ENCODE measurements at regions not wholly inside any gene's neighbourhood (a gene's known extent, or its start where the extent isn't known, plus 50 kb on each side); places are given as distances from the start of the nearest gene placed in this dataset.

GRCh38 chr20:56995635-56996075 is 270.8 kb downstream of the BMP7 start:
- intact Hi-C loops (cut with micrococcal nuclease; ENCODE audit: unreplicated experiment), result loop anchor here (5.0 kb wide), 1 partner anchor 443 kb away; no protein-coding TSS in a partner anchor
- H4K20me1 ChIP-seq (ENCODE audit: insufficient read depth, low read length), result no peaks in the 10 kb centered on the region
- peak; percentile 58 for DNase-seq (ENCODE audit: low spot score)

DNA sequence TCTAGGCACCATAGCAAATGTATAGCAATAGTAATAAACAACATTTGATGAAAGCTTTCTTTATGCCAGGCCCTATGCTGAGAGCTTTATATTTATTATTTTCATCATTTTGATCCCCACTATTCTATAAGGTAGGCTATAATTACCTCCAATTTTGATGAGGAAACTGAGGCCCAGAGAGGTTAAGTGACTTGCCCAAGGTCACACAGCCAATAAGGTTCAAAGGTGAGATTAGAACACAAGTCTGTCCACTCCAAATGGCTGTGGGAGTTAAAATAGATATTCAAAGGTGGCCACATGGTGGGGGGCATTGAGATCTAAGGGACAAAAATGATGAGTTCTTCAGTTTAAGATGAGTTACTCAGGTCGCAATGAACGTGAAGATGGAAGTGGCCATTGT is 269.9 kb downstream of the BMP7 start:
- Histone ChIP-seq H4K20me1 (ENCODE audit: insufficient read depth, low read length) (no peaks in the 10 kb centered on the region), H3K4me1 (ENCODE audit: insufficient read depth, low read length, poor library complexity, severe bottlenecking) (no peaks in the 10 kb centered on the region), H3K4me3 (ENCODE audit: low read depth, low read length, poor library complexity, severe bottlenecking) (no peak overlapping the region), H3K36me3 (ENCODE audit: insufficient read depth, low read length) (no peaks in the 10 kb centered on the region), H3K9me3 (ENCODE audit: low read length) (peaks cover 13% of the 10 kb centered on the region; the same call in 1 of the 2 replicates), H3K27ac (ENCODE audit: low read depth, low read length, poor library complexity, severe bottlenecking) (no peak overlapping the region), H3K4me2 (ENCODE audit: low read length) (no peak overlapping the region), H2AFZ (ENCODE audit: low read length) (no peak overlapping the region), H3K9me2 (ENCODE audit: insufficient read depth, low read length) (no peaks in the 10 kb centered on the region), H3K79me2 (ENCODE audit: insufficient read depth, low read depth, low read length) (no peaks in the 10 kb centered on the region)
- ChIA-PET POLR2A (no interaction called here), CTCF (ENCODE audit: unreplicated experiment) (no interaction called here)
- DNase-seq (ENCODE audit: low spot score), result no peak
- no TSS peak for BruUV-seq (replicated peaks)
- intact Hi-C loops (cut with micrococcal nuclease; ENCODE audit: unreplicated experiment), result loop anchor here (5.0 kb wide), 1 partner anchor 444 kb away; no protein-coding TSS in a partner anchor
- TF ChIP-seq, protein P1, sequence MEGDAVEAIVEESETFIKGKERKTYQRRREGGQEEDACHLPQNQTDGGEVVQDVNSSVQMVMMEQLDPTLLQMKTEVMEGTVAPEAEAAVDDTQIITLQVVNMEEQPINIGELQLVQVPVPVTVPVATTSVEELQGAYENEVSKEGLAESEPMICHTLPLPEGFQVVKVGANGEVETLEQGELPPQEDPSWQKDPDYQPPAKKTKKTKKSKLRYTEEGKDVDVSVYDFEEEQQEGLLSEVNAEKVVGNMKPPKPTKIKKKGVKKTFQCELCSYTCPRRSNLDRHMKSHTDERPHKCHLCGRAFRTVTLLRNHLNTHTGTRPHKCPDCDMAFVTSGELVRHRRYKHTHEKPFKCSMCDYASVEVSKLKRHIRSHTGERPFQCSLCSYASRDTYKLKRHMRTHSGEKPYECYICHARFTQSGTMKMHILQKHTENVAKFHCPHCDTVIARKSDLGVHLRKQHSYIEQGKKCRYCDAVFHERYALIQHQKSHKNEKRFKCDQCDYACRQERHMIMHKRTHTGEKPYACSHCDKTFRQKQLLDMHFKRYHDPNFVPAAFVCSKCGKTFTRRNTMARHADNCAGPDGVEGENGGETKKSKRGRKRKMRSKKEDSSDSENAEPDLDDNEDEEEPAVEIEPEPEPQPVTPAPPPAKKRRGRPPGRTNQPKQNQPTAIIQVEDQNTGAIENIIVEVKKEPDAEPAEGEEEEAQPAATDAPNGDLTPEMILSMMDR (conservative IDR thresholded peaks at IDR 0.05; ENCODE audit: low read length), result no peak
- no peak for TF ChIP-seq EZH2phosphoT487 (IDR thresholded peaks at IDR 0.05; ENCODE audit: borderline replicate concordance, low read depth, low read length)

More at GRCh38 chr20:56995635-56996075, 270.8 kb downstream of the BMP7 start:
- ChIA-PET POLR2A (no interaction called here), CTCF (ENCODE audit: unreplicated experiment) (interaction anchor here (1.1 kb wide), 1 partner anchor 445 kb away, joined by 3 read pairs; no protein-coding TSS in a partner anchor)
- H3K9me2 ChIP-seq (ENCODE audit: insufficient read depth, low read length), result no peaks in the 10 kb centered on the region
- no peaks in the 10 kb centered on the region for H3K79me2 ChIP-seq (ENCODE audit: insufficient read depth, low read depth, low read length)
- peaks cover 13% of the 10 kb centered on the region; the same call in 1 of the 2 replicates for H3K9me3 ChIP-seq (ENCODE audit: low read length)
- no peaks in the 10 kb centered on the region for H3K36me3 ChIP-seq (ENCODE audit: insufficient read depth, low read length)
- H3K27ac ChIP-seq (ENCODE audit: low read depth, low read length, poor library complexity, severe bottlenecking), result no peak overlapping the region
- no TSS peak for BruUV-seq (replicated peaks)
- H3K4me3 ChIP-seq (ENCODE audit: low read depth, low read length, poor library complexity, severe bottlenecking), result no peak overlapping the region
- TF ChIP-seq, protein P1 (conservative IDR thresholded peaks at IDR 0.05; ENCODE audit: low read length), result peak; percentile 88
- no peak for TF ChIP-seq EZH2phosphoT487 (IDR thresholded peaks at IDR 0.05; ENCODE audit: borderline replicate concordance, low read depth, low read length)
- no peak overlapping the region for H2AFZ ChIP-seq (ENCODE audit: low read length)
- no peak overlapping the region for H3K4me2 ChIP-seq (ENCODE audit: low read length)
- H3K4me1 ChIP-seq (ENCODE audit: insufficient read depth, low read length, poor library complexity, severe bottlenecking), result no peaks in the 10 kb centered on the region

- no peaks in the 10 kb centered on the region for H4K20me1 ChIP-seq (ENCODE audit: insufficient read depth, low read length)
- H3K4me2 ChIP-seq (ENCODE audit: low read length), result no peak overlapping the region
- H3K36me3 ChIP-seq (ENCODE audit: insufficient read depth, low read length), result no peaks in the 10 kb centered on the region
- no peak overlapping the region for H3K4me3 ChIP-seq (ENCODE audit: low read depth, low read length, poor library complexity, severe bottlenecking)
- ChIA-PET POLR2A (no interaction called here), CTCF (ENCODE audit: unreplicated experiment) (no interaction called here)
- peaks cover 8% of the 10 kb centered on the region for H3K4me1 ChIP-seq (ENCODE audit: insufficient read depth, low read length, poor library complexity, severe bottlenecking)
- intact Hi-C loops (cut with micrococcal nuclease; ENCODE audit: unreplicated experiment), result loop anchor here (5.0 kb wide), 1 partner anchor 446 kb away; no protein-coding TSS in a partner anchor
- no peak overlapping the region for H2AFZ ChIP-seq (ENCODE audit: low read length)
- H3K27ac ChIP-seq (ENCODE audit: low read depth, low read length, poor library complexity, severe bottlenecking), result no peak overlapping the region
- TF ChIP-seq, protein P1 (conservative IDR thresholded peaks at IDR 0.05; ENCODE audit: low read length), result no peak
- no peak for TF ChIP-seq EZH2phosphoT487 (IDR thresholded peaks at IDR 0.05; ENCODE audit: borderline replicate concordance, low read depth, low read length)
- H3K79me2 ChIP-seq (ENCODE audit: insufficient read depth, low read depth, low read length), result no peaks in the 10 kb centered on the region
- no peaks in the 10 kb centered on the region for H3K9me2 ChIP-seq (ENCODE audit: insufficient read depth, low read length)
- peaks cover 13% of the 10 kb centered on the region; the same call in 1 of the 2 replicates for H3K9me3 ChIP-seq (ENCODE audit: low read length)
- DNase-seq (ENCODE audit: low spot score), result peak; percentile 25
- BruUV-seq (replicated peaks), result no TSS peak
These were observed 268.0 kb downstream of the BMP7 start for GRCh38 chr20:56998438-56998837.

Measured in OCI-LY7 (cell line).